Common myeloid progenitor, CD34-positive (primary cell): ENCODE measurements at regions not wholly inside any gene's neighbourhood (a gene's known extent, or its start where the extent isn't known, plus 50 kb on each side); places are given as distances from the start of the nearest gene placed in this dataset.

Experiments
- CTCF ChIA-PET: fragments of 350-600 bp; sonication (Branson Sonifier 250); formaldehyde crosslinking; loops from one replicate; lab custom pipeline; 2021; ENCODE audit warnings: antibody characterized with exemption; lab: Charles Lee
- POLR2A ChIA-PET: fragments of 350-600 bp; sonication (Branson Sonifier 250); formaldehyde crosslinking; loops from one replicate; lab custom pipeline; 2021; ENCODE audit warnings: antibody characterized with exemption; lab: Charles Lee
- DNase-seq, 3 donors: peaks; one replicate each; pipeline versions ENCODE4 v3.0.0 to v3.0.0-alpha.2; 2013
- H3K27ac ChIP-seq, 2 experiments: 1 replicate in 1 of 2; 2 replicates in 1 of 2; pipeline ENCODE4 v1.7.0; 2013; ENCODE audit warnings: inconsistent platforms in 2 of 2, low read length in 2 of 2, mild to moderate bottlenecking in 2 of 2, low read depth in 1 of 2, moderate library complexity in 1 of 2; ENCODE audit not compliant: severe bottlenecking in 2 of 2, insufficient read depth in 1 of 2, poor library complexity in 1 of 2
- H3K27me3 ChIP-seq, 5 experiments: replicated peaks in 2 of 5; 1 replicate in 3 of 5; 2 replicates in 2 of 5; pipeline versions ENCODE4 v1.6.1 to v1.7.0; 2013; ENCODE audit warnings: low read length in 4 of 5, mild to moderate bottlenecking in 2 of 5, moderate library complexity in 2 of 5, inconsistent platforms in 1 of 5; ENCODE audit not compliant: insufficient read depth in 5 of 5, control insufficient read depth in 4 of 5
- H3K36me3 ChIP-seq, 4 experiments: 1 replicate in 2 of 4; 2 replicates in 2 of 4; pipeline versions ENCODE4 v1.6.1 to v1.7.0; 2013; ENCODE audit warnings: low read length in 3 of 4, control low read depth in 1 of 4, mild to moderate bottlenecking in 1 of 4; ENCODE audit not compliant: control insufficient read depth in 4 of 4, insufficient read depth in 4 of 4
- H3K4me1 ChIP-seq, 4 experiments: 1 replicate in 3 of 4; 2 replicates in 1 of 4; pipeline versions ENCODE4 v1.6.1 to v1.7.1; 2013; ENCODE audit warnings: low read length in 3 of 4, mild to moderate bottlenecking in 3 of 4, control low read depth in 1 of 4, inconsistent platforms in 1 of 4, moderate library complexity in 1 of 4; ENCODE audit not compliant: control insufficient read depth in 4 of 4, insufficient read depth in 4 of 4; ENCODE audit errors: control extremely low read depth in 1 of 4
- H3K4me3 ChIP-seq, 7 experiments: 1 replicate in 4 of 7; 2 replicates in 3 of 7; pipeline versions ENCODE4 v1.5.1 to v1.7.0; 2013; ENCODE audit warnings: mild to moderate bottlenecking in 7 of 7, low read length in 6 of 7, moderate library complexity in 6 of 7, inconsistent platforms in 2 of 7, low read depth in 2 of 7, control low read depth in 1 of 7; ENCODE audit not compliant: insufficient read depth in 4 of 7, control insufficient read depth in 1 of 7; ENCODE audit errors: extremely low read depth in 1 of 7
- H3K9me3 ChIP-seq, 5 experiments: 1 replicate in 4 of 5; 2 replicates in 1 of 5; pipeline versions ENCODE4 v1.6.1 to v1.7.1; 2013; ENCODE audit warnings: low read length in 4 of 5, mild to moderate bottlenecking in 2 of 5, inconsistent platforms in 1 of 5, low read depth in 1 of 5, moderate library complexity in 1 of 5; ENCODE audit not compliant: control insufficient read depth in 4 of 5, insufficient read depth in 2 of 5; ENCODE audit errors: control extremely low read depth in 1 of 5
- WGBS: methylation state at CpG from one replicate; pipeline ENCODE4 v1.1.5; 2013; ENCODE audit not compliant: insufficient coverage; 5-methylcytosine and 5-hydroxymethylcytosine counted together

- DNase-seq = no peak
- Histone ChIP-seq H3K4me3 (no peak overlapping the region), H3K27ac (no peak overlapping the region), H3K4me1 (no peaks in the 10 kb centered on the region), H3K9me3 (peaks cover 0 to 58% (median 37%) of the 10 kb centered on the region in 5 experiments), H3K36me3 (no peaks in the 10 kb centered on the region), H3K27me3 (no peaks in the 10 kb centered on the region)
- CTCF ChIA-PET = no interaction called here
- POLR2A ChIA-PET = no interaction called here
- WGBS = 93% methylated on average over 10 of the region's 10 CpGs
Observed at GRCh38 chr7:57204411-57204811, 72.2 kb upstream of the ZNF479 start.

GRCh38 chr7:57205000-57205399 lies 72.8 kb upstream of the ZNF479 start:
- no peak overlapping the region for H3K4me3 ChIP-seq
- POLR2A ChIA-PET = no interaction called here
- CTCF ChIA-PET = no interaction called here
- H3K27me3 ChIP-seq = no peaks in the 10 kb centered on the region
- 93% methylated on average over 3 of the region's 7 CpGs for WGBS
- H3K9me3 ChIP-seq = peaks cover 0 to 58% (median 40%) of the 10 kb centered on the region in 5 experiments
- no peak for DNase-seq
- no peaks in the 10 kb centered on the region for H3K36me3 ChIP-seq
- H3K4me1 ChIP-seq = no peaks in the 10 kb centered on the region
- no peak overlapping the region for H3K27ac ChIP-seq

- H3K27ac ChIP-seq = no peak overlapping the region
- ChIA-PET POLR2A (no interaction called here), CTCF (no interaction called here)
- H3K36me3 ChIP-seq = no peaks in the 10 kb centered on the region
- DNase-seq = no peak
- H3K4me1 ChIP-seq = no peaks in the 10 kb centered on the region
- H3K9me3 ChIP-seq = peaks cover 0 to 50% (median 22%) of the 10 kb centered on the region in 5 experiments
- no peaks in the 10 kb centered on the region for H3K27me3 ChIP-seq
- WGBS = 75% methylated on average over 6 of the region's 6 CpGs
- no peak overlapping the region for H3K4me3 ChIP-seq
Observed at GRCh38 chr7:57207836-57208235, 75.6 kb upstream of the ZNF479 start.

- POLR2A ChIA-PET = no interaction called here
Observed at GRCh38 chr7:57210212-57210611, 78.0 kb upstream of the ZNF479 start.

GRCh38 chr7:57210871-57211270 lies 78.6 kb upstream of the ZNF479 start:
- WGBS = 61% methylated on average over 3 of the region's 5 CpGs
- H3K36me3 ChIP-seq = no peaks in the 10 kb centered on the region
- DNase-seq = no peak
- H3K9me3 ChIP-seq = peaks cover 0 to 37% (median 21%) of the 10 kb centered on the region in 5 experiments
- no peak overlapping the region for H3K27ac ChIP-seq
- no peaks in the 10 kb centered on the region for H3K27me3 ChIP-seq
- no peaks in the 10 kb centered on the region for H3K4me1 ChIP-seq
- no peak overlapping the region for H3K4me3 ChIP-seq
- ChIA-PET CTCF (no interaction called here), POLR2A (no interaction called here)

More at GRCh38 chr7:57210212-57210611, 78.0 kb upstream of the ZNF479 start:
- WGBS = 95% methylated on average over 3 of the region's 3 CpGs
- Histone ChIP-seq H3K4me3 (no peak overlapping the region), H3K27ac (no peak overlapping the region), H3K4me1 (no peaks in the 10 kb centered on the region), H3K27me3 (no peaks in the 10 kb centered on the region), H3K9me3 (peaks cover 0 to 37% (median 23%) of the 10 kb centered on the region in 5 experiments), H3K36me3 (no peaks in the 10 kb centered on the region)
- DNase-seq = no peak
- CTCF ChIA-PET = no interaction called here

GRCh38 chr7:57211428-57212100 lies 79.3 kb upstream of the ZNF479 start:
- peaks cover 0 to 35% (median 21%) of the 10 kb centered on the region in 5 experiments for H3K9me3 ChIP-seq
- no peaks in the 10 kb centered on the region for H3K36me3 ChIP-seq
- WGBS = 72% methylated on average over 8 of the region's 14 CpGs
- H3K27ac ChIP-seq = no peak overlapping the region
- no peaks in the 10 kb centered on the region for H3K4me1 ChIP-seq
- no peaks in the 10 kb centered on the region for H3K27me3 ChIP-seq
- H3K4me3 ChIP-seq = no peak overlapping the region
- CTCF ChIA-PET = no interaction called here
- POLR2A ChIA-PET = no interaction called here
- no peak for DNase-seq

GRCh38 chr7:57215423-57215822 lies 83.2 kb upstream of the ZNF479 start:
- ChIA-PET POLR2A (no interaction called here), CTCF (no interaction called here)
- Histone ChIP-seq H3K36me3 (no peaks in the 10 kb centered on the region), H3K9me3 (peaks cover 0 to 32% (median 14%) of the 10 kb centered on the region in 5 experiments), H3K4me1 (no peaks in the 10 kb centered on the region), H3K27me3 (no peaks in the 10 kb centered on the region), H3K4me3 (no peak overlapping the region), H3K27ac (no peak overlapping the region)
- DNase-seq = no peak
- WGBS = 86% methylated on average over 7 of the region's 9 CpGs
